CD4-positive, CD25-positive, alpha-beta regulatory T cell (primary cell): ENCODE measurements at regions not wholly inside any gene's neighbourhood (a gene's known extent, or its start where the extent isn't known, plus 50 kb on each side); places are given as distances from the start of the nearest gene placed in this dataset.

Experiments
- ATAC-seq, 2 donors: fragments of 150-1000 bp; cut with Tn5 transposase; one replicate each; pipeline ENCODE4 v1.10.0; 2021; ENCODE audit warnings: low read depth in 2 of 2, moderate number of reproducible peaks in 2 of 2, moderate library complexity in 1 of 2
- DNase-seq, 3 donors: peaks; one replicate each; pipeline versions ENCODE4 v3.0.0 to v3.0.0-alpha.2; 2012 to 2022; ENCODE audit warnings: mixed read lengths in 1 of 3
- H3K27ac ChIP-seq: one replicate; pipeline ENCODE4 v1.7.0; 2013; ENCODE audit warnings: mild to moderate bottlenecking, low read length; ENCODE audit not compliant: insufficient read depth, poor library complexity, severe bottlenecking
- H3K27me3 ChIP-seq: one replicate; pipeline ENCODE4 v1.7.0; 2013; ENCODE audit warnings: low read length; ENCODE audit not compliant: control insufficient read depth, insufficient read depth
- H3K36me3 ChIP-seq: one replicate; pipeline ENCODE4 v1.7.0; 2013; ENCODE audit warnings: mild to moderate bottlenecking, low read length, moderate library complexity; ENCODE audit not compliant: control insufficient read depth, insufficient read depth
- H3K4me1 ChIP-seq: 2 replicates; pipeline ENCODE4 v1.7.0; 2013; ENCODE audit warnings: mild to moderate bottlenecking, low read length; ENCODE audit not compliant: insufficient read depth, control insufficient read depth, poor library complexity, severe bottlenecking
- H3K4me3 ChIP-seq: one replicate; pipeline ENCODE4 v1.7.0; 2013; ENCODE audit warnings: low read depth, mild to moderate bottlenecking, low read length, moderate library complexity
- H3K9me3 ChIP-seq, 2 experiments: 1 replicate in 1 of 2; 2 replicates in 1 of 2; pipeline ENCODE4 v1.7.0; 2013; ENCODE audit warnings: low read length in 2 of 2, mild to moderate bottlenecking in 1 of 2, moderate library complexity in 1 of 2; ENCODE audit not compliant: control insufficient read depth in 2 of 2
- H3K27ac Mint-ChIP-seq, 3 donors: one replicate each; pipeline ENCODE4 v1.8.0; 2020 to 2022; ENCODE audit warnings: mild to moderate bottlenecking in 3 of 3, mixed read lengths in 3 of 3, moderate library complexity in 2 of 3
- H3K27me3 Mint-ChIP-seq: one replicate; pipeline ENCODE4 v1.8.0; 2022; ENCODE audit warnings: mild to moderate bottlenecking, mixed read lengths
- H3K36me3 Mint-ChIP-seq: one replicate; pipeline ENCODE4 v1.8.0; 2020; ENCODE audit warnings: mixed read lengths
- H3K4me1 Mint-ChIP-seq, 4 donors: one replicate each; pipeline ENCODE4 v1.8.0; 2020 to 2022; ENCODE audit warnings: mixed read lengths in 4 of 4, mild to moderate bottlenecking in 1 of 4
- H3K4me3 Mint-ChIP-seq, 4 donors: one replicate each; pipeline ENCODE4 v1.8.0; 2020 to 2022; ENCODE audit warnings: mild to moderate bottlenecking in 4 of 4, mixed read lengths in 4 of 4, moderate library complexity in 3 of 4
- H3K9me3 Mint-ChIP-seq, 7 donors: one replicate each; pipeline ENCODE4 v1.8.0; 2020 to 2022; ENCODE audit warnings: mixed read lengths in 7 of 7, mild to moderate bottlenecking in 3 of 7, moderate library complexity in 2 of 7

- Mint-ChIP-seq H3K27ac (no peak overlapping the region), H3K4me3 (no peak overlapping the region), H3K27me3 (no peaks in the 10 kb centered on the region), H3K9me3 (peaks cover 0 to 4% (median 0%) of the 10 kb centered on the region in 7 donors), H3K36me3 (no peaks in the 10 kb centered on the region), H3K4me1 (no peaks in the 10 kb centered on the region)
- H3K27me3 ChIP-seq, result peaks cover 3% of the 10 kb centered on the region
- ATAC-seq, result no peak
- H3K9me3 ChIP-seq, result no peaks in the 10 kb centered on the region
- no peak overlapping the region for H3K27ac ChIP-seq
- H3K36me3 ChIP-seq, result no peaks in the 10 kb centered on the region
- no peak for DNase-seq
- no peak overlapping the region for H3K4me3 ChIP-seq
- H3K4me1 ChIP-seq, result no peaks in the 10 kb centered on the region
Measured at GRCh38 chrX:45258731-45259402, 58.2 kb upstream of the DIPK2B start.
